ENCODE measurements at regions not wholly inside any gene's neighbourhood (a gene's known extent, or its start where the extent isn't known, plus 50 kb on each side); places are given as distances from the start of the nearest gene placed in this dataset.

GRCh38 chr21:14691914-14692313, 145.8 kb upstream of the SAMSN1 start:
- no peak overlapping the region for H3K9ac ChIP-seq
- H3K4me1 ChIP-seq (ENCODE audit: low read depth, poor library complexity, severe bottlenecking) = peaks cover 9% of the 10 kb centered on the region
- no peak overlapping the region for H2AFZ ChIP-seq (ENCODE audit: low read depth)
- H3K36me3 ChIP-seq (ENCODE audit: insufficient read depth) = no peaks in the 10 kb centered on the region
- H3K79me2 ChIP-seq (ENCODE audit: insufficient read depth, low read depth) = no peaks in the 10 kb centered on the region
- H4K20me1 ChIP-seq (ENCODE audit: insufficient read depth) = no peaks in the 10 kb centered on the region
- no peak overlapping the region for H3K27ac ChIP-seq
- no peak overlapping the region for H3K4me3 ChIP-seq (IDR thresholded peaks at IDR 0.05; ENCODE audit: insufficient read depth, low read depth, low read length)
- no peak overlapping the region for H3K4me2 ChIP-seq
- TF ChIP-seq CTCF (conservative IDR thresholded peaks at IDR 0.05; ENCODE audit: low read depth, low read length) = no peak
- H3K27me3 ChIP-seq (ENCODE audit: insufficient read depth, low read depth) = no peaks in the 10 kb centered on the region

GRCh38 chr21:14690886-14691285, 144.8 kb upstream of the SAMSN1 start:
- no peak overlapping the region for H2AFZ ChIP-seq (ENCODE audit: low read depth)
- H3K27ac ChIP-seq = no peak overlapping the region
- TF ChIP-seq CTCF (conservative IDR thresholded peaks at IDR 0.05; ENCODE audit: low read depth, low read length) = no peak
- H3K4me3 ChIP-seq (IDR thresholded peaks at IDR 0.05; ENCODE audit: insufficient read depth, low read depth, low read length) = no peak overlapping the region
- no peaks in the 10 kb centered on the region for H3K79me2 ChIP-seq (ENCODE audit: insufficient read depth, low read depth)
- no peaks in the 10 kb centered on the region for H3K36me3 ChIP-seq (ENCODE audit: insufficient read depth)
- H3K4me1 ChIP-seq (ENCODE audit: low read depth, poor library complexity, severe bottlenecking) = peaks cover 9% of the 10 kb centered on the region
- no peak overlapping the region for H3K4me2 ChIP-seq
- H3K27me3 ChIP-seq (ENCODE audit: insufficient read depth, low read depth) = no peaks in the 10 kb centered on the region
- H3K9ac ChIP-seq = no peak overlapping the region
- no peaks in the 10 kb centered on the region for H4K20me1 ChIP-seq (ENCODE audit: insufficient read depth)

DNA sequence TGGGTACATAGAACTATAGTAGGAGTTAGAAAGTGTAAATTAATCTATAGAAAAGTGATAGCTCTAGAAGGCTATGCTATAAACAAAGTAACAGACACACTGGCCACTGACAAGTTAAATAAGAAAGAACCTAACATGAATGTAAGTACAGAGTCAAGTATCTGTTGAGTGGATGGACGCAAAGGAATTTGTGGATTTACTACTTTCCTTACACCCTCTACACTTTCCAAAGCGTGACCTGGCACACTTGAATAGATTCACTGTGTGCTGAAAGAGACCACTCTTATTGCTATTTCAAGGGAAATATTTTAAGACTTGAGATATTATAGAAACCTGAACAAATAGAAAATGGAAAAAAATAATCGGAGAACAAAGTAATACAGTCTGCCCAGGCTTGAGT, 142.8 kb upstream of the SAMSN1 start:
- H3K4me2 ChIP-seq = no peak overlapping the region
- no peaks in the 10 kb centered on the region for H4K20me1 ChIP-seq (ENCODE audit: insufficient read depth)
- H3K36me3 ChIP-seq (ENCODE audit: insufficient read depth) = no peaks in the 10 kb centered on the region
- peaks cover 9% of the 10 kb centered on the region for H3K4me1 ChIP-seq (ENCODE audit: low read depth, poor library complexity, severe bottlenecking)
- H3K9ac ChIP-seq = no peak overlapping the region
- TF ChIP-seq CTCF (conservative IDR thresholded peaks at IDR 0.05; ENCODE audit: low read depth, low read length) = no peak
- no peak overlapping the region for H3K27ac ChIP-seq
- H3K79me2 ChIP-seq (ENCODE audit: insufficient read depth, low read depth) = no peaks in the 10 kb centered on the region
- H2AFZ ChIP-seq (ENCODE audit: low read depth) = no peak overlapping the region
- no peak overlapping the region for H3K4me3 ChIP-seq (IDR thresholded peaks at IDR 0.05; ENCODE audit: insufficient read depth, low read depth, low read length)
- H3K27me3 ChIP-seq (ENCODE audit: insufficient read depth, low read depth) = no peaks in the 10 kb centered on the region

DNA sequence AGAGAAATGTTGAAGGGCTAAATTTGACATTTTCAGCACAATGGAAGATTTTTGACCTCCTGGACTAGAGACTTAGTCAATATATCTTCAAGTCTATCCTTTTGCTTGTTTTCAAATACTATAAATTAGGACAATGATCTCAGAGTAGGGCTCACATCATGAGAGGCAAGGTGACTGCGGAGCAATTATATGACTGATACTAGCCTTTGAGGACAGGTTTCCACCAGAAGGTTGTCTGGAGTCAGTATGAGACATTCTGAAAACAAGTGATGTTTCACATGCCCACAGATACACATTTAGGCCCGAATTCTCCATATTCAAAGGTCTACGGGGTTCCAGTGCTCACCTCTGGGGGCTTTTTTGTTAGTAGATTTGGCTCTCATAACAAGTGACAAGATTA, 142.3 kb upstream of the SAMSN1 start:
- peaks cover 9% of the 10 kb centered on the region for H3K4me1 ChIP-seq (ENCODE audit: low read depth, poor library complexity, severe bottlenecking)

More for the DNA sequence above, 142.3 kb upstream of the SAMSN1 start:
- Histone ChIP-seq H3K4me2 (no peak overlapping the region), H3K79me2 (ENCODE audit: insufficient read depth, low read depth) (no peaks in the 10 kb centered on the region), H4K20me1 (ENCODE audit: insufficient read depth) (no peaks in the 10 kb centered on the region), H3K27ac (no peak overlapping the region), H3K9ac (no peak overlapping the region), H3K27me3 (ENCODE audit: insufficient read depth, low read depth) (no peaks in the 10 kb centered on the region), H2AFZ (ENCODE audit: low read depth) (no peak overlapping the region), H3K36me3 (ENCODE audit: insufficient read depth) (no peaks in the 10 kb centered on the region), H3K4me3 (IDR thresholded peaks at IDR 0.05; ENCODE audit: insufficient read depth, low read depth, low read length) (no peak overlapping the region)
- no peak for TF ChIP-seq CTCF (conservative IDR thresholded peaks at IDR 0.05; ENCODE audit: low read depth, low read length)
